Progenitor cell of endocrine pancreas (in vitro differentiated cells): ENCODE measurements at regions not wholly inside any gene's neighbourhood (a gene's known extent, or its start where the extent isn't known, plus 50 kb on each side); places are given as distances from the start of the nearest gene placed in this dataset.

Source experiments
- DNase-seq: peaks from one replicate; pipeline ENCODE4 v3.0.0; 2021; ENCODE audit warnings: low spot score; ENCODE audit not compliant: unreplicated experiment
- H3K27ac Mint-ChIP-seq: 2 replicates; pipeline ENCODE4 v1.8.0; 2021; ENCODE audit warnings: mild to moderate bottlenecking, moderate library complexity, mixed read lengths
- H3K27me3 Mint-ChIP-seq: 2 replicates; pipeline ENCODE4 v1.8.0; 2021; ENCODE audit warnings: mixed read lengths
- H3K36me3 Mint-ChIP-seq: 2 replicates; pipeline ENCODE4 v1.8.0; 2022; ENCODE audit warnings: mixed read lengths; ENCODE audit not compliant: insufficient read depth
- H3K4me1 Mint-ChIP-seq: 2 replicates; pipeline ENCODE4 v1.8.0; 2021; ENCODE audit warnings: low read depth, mixed read lengths
- H3K4me3 Mint-ChIP-seq: 2 replicates; pipeline ENCODE4 v1.8.0; 2021; ENCODE audit warnings: low read depth, mild to moderate bottlenecking, moderate library complexity, mixed read lengths
- H3K9me3 Mint-ChIP-seq: 2 replicates; pipeline ENCODE4 v1.8.0; 2021; ENCODE audit warnings: low read depth, mixed read lengths
- CTCF ChIP-seq: fragments of 200-600 bp; sonication (generic); IDR thresholded peaks from one replicate; pipeline ENCODE4 v1.5.0; 2021; ENCODE audit warnings: antibody characterized with exemption, mild to moderate bottlenecking; ENCODE audit not compliant: unreplicated experiment

DNA sequence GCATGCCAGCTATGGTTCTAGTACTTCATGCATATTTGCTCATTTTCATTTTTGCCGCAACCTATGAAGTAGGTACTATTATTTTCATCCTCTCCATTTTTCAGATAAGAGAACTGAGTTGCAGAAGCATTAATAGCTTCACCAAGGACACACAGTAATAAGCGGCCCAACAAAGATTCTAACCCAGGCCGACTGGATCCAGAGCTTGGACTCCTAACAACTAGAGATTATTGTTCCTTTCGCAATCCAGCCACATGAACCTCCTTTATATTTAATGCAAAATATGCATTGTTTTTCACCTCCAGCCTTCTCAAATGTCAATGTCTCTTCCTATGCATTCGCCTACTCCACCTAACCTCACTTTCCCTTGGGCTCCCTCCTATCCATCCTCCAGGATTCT is 148.3 kb downstream of the CCDC34 start:
- Mint-ChIP-seq H3K4me1 (peaks cover 38% of the 10 kb centered on the region), H3K4me3 (no peak overlapping the region), H3K27me3 (no peaks in the 10 kb centered on the region), H3K9me3 (no peaks in the 10 kb centered on the region), H3K27ac (no peak overlapping the region), H3K36me3 (peaks cover 7% of the 10 kb centered on the region)
- no peak for DNase-seq
- TF ChIP-seq CTCF: no peak

DNA sequence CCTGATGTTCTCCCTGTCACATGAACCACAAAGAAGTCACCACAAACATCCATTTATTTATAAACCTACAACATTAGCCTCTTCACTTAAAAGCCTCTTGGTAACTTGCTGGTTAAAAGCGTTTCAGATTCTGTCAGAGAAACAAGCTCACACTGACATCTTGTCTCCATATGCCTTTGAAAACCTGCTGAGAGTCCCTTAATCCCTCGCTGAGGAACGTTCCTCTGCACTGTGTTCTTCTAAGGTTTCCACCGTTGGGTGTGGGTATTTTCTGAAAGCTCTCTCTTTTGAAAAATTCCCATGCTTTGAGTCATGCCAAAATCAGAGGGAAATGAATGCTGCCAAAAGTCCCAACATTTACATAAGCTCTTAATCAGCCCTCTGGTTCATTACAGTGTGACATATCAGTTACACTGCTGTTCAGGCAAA is 149.8 kb downstream of the CCDC34 start:
- H3K27me3 Mint-ChIP-seq: no peaks in the 10 kb centered on the region
- no peaks in the 10 kb centered on the region for H3K9me3 Mint-ChIP-seq
- DNase-seq: no peak
- TF ChIP-seq CTCF: no peak
- H3K4me1 Mint-ChIP-seq: peaks cover 36% of the 10 kb centered on the region
- peaks cover 11% of the 10 kb centered on the region for H3K36me3 Mint-ChIP-seq
- H3K27ac Mint-ChIP-seq: no peak overlapping the region
- no peak overlapping the region for H3K4me3 Mint-ChIP-seq

DNA sequence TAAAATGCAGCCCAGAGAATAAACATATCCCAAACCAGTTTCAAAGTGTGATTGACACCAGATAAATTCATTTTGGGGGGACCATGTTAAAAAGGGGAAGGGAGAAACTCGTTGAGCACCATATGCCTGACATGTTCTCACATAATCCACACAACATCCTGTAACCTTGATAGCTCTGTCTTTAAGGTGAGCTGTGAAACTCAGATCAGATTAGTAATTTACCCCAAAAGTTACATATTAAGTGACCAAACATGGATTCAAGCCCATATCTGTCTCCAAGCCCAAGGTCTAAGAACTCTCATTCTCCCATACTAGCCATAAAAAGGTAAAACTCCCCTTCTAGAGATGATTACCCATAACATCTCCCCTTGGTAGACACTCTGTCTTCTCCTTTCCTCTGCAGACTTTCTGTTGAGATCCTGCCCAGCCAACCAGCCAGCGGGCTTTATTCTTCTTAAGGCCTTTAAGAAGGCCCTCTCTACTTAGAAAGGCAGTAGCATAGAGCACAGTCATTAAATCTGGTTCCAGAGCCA is 150.7 kb downstream of the CCDC34 start:
- H3K4me3 Mint-ChIP-seq: no peak overlapping the region
- no peak for DNase-seq

GRCh38 chr11:27211370-27212127 is 151.5 kb downstream of the CCDC34 start:
- Mint-ChIP-seq H3K27me3 (no peaks in the 10 kb centered on the region), H3K4me1 (peaks cover 24% of the 10 kb centered on the region), H3K27ac (no peak overlapping the region), H3K4me3 (no peak overlapping the region), H3K36me3 (peaks cover 18% of the 10 kb centered on the region), H3K9me3 (peaks cover 7% of the 10 kb centered on the region)
- DNase-seq: no peak
- TF ChIP-seq CTCF: peak; percentile 53

More for the DNA sequence above, 150.7 kb downstream of the CCDC34 start:
- H3K4me1 Mint-ChIP-seq: peaks cover 30% of the 10 kb centered on the region
- TF ChIP-seq CTCF: no peak
- H3K36me3 Mint-ChIP-seq: peaks cover 16% of the 10 kb centered on the region
- H3K9me3 Mint-ChIP-seq: peaks cover 7% of the 10 kb centered on the region
- no peaks in the 10 kb centered on the region for H3K27me3 Mint-ChIP-seq
- no peak overlapping the region for H3K27ac Mint-ChIP-seq

DNA sequence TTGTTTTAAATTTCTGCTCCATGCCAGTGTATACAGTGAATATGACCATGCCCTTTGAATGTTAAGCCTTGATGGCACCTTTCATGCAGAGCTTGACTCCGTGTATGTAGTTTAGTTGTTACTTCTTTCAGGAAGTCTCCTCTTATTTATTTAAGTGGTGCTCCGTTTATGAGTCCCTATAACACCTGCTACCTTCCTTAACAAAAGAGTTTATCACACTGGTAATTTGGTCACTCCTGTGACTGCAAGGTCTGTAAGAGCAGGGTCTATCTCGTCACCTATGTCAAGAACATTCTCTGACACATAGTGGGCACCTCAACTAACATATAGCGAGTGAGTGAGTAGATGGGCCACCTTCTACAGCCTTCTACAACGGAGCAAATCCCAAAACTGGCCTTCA is 152.5 kb downstream of the CCDC34 start:
- Mint-ChIP-seq H3K9me3 (peaks cover 7% of the 10 kb centered on the region), H3K36me3 (peaks cover 18% of the 10 kb centered on the region), H3K27ac (no peak overlapping the region), H3K4me3 (no peak overlapping the region), H3K4me1 (peaks cover 22% of the 10 kb centered on the region), H3K27me3 (no peaks in the 10 kb centered on the region)
- no peak for DNase-seq
- no peak for TF ChIP-seq CTCF
